Stimulated activated CD8-positive, alpha-beta memory T cell treated with anti-CD3 and anti-CD28 coated beads, Interleukin-2, amount 100 ng/mL, for 1 hour (primary cell): ENCODE measurements at regions not wholly inside any gene's neighbourhood (a gene's known extent, or its start where the extent isn't known, plus 50 kb on each side); places are given as distances from the start of the nearest gene placed in this dataset.

Source experiments
- DNase-seq, 2 donors: peaks; one replicate each; pipeline ENCODE4 v3.0.0-alpha.2; 2020; ENCODE audit warnings: low read depth in 2 of 2

DNA sequence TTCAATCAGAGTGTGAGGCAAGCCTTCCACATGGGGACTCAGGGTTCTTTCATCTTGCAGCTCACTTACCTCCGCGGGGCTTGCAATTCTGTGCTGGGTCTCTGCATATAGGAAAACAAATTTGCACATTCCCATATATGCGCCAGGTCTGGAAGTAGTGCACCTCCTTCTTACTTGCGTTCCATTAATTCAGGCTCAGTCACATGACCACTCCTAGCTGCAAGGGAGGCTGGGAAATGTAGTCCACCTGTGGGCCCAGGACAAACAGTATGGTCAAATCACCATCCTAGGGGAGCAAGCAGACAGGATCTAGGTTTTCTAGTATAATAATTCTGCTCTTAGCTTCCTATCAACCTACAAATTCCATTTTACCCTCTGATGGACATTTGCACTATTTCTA lies 160.4 kb downstream of the AACS start:
- no peak for DNase-seq

DNA sequence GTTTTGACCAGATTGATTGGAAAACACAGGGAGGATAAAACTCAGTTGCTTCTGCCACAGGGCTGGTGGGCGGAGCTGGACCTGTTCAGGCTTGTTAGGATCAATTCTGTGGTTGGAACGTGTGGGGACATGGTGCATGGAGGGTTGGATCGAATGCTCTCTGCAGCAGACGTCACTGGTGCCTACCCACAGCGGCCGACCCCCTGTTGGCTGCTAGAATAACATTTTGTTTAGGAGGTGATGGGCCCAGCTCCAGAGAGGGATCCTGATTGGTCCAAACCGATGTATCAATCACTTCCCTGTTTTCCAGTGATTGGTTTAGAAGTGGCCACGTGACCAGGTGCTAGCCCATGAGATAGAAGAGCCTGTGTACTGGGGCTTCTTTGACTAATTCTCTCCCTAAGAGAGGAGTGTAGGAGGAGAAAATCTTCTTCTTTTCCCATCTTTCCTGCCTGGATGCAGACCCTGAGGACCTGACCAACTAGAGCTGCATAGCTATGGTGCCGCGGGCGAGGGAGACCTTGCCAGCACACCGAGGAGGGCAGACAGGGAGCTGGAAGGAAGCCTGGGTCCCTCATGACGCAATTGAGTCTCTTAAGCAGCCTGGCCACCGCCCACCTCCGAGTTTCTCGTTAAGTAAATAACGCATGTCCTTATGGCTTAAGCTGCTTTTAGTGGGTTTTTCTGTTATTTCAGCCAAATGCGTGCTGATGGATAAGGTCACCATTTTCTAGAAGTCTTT lies 163.5 kb downstream of the AACS start:
- no peak for DNase-seq

DNA sequence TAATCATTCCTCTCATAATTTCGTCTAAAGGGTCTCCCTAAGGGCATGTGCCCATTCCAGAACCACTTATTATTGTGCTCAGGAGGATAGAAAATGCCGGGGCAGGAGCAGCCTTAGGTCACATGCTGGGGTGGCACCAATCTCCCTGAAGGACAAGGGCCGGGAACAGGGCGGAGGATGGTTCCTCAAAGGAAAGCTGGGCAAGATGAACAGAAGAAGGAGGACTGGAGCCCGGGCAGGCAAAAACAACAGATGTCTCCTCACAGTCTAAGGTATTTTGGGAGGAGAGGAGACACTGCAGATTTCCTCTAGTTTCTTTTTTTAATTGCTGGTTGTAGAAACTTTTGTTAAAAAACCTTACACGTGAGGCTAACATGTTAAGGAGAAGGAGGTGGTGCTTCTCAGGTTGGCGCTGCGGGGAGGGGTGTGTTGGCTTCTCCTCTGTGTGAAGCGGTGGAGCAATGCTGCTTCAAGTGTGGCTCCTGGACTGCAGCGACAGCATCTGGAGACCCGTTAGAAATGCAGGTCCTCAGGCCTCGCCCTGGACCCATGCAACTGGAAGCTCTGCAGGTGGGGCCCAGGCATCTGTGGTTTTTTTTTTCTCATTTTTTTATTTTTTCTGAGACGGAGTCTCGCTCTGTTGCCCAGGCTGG lies 164.8 kb downstream of the AACS start:
- DNase-seq = no peak

- DNase-seq = no peak
Measured at GRCh38 chr12:125233319-125233718, 168.1 kb downstream of the AACS start.

DNA sequence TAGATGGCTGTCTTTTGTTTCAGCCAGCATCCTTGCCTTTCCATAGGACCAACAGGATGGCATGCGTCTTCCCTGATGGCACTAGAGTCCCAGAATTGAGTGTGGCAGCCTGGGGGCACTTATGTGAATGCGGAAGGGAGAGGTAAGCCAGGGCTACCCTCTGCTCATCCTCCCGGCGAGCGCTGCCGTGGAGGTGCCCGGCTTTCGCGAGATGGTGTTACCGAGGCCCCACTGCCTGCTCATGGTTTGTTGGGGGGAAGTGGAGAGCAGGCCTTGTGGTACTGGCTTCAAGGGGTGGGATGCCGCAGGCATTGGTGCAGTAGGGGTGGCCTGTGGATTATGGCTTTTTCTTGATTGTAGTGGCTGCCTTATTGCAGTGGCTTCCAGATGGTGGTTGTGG lies 174.3 kb downstream of the AACS start:
- no peak for DNase-seq

DNA sequence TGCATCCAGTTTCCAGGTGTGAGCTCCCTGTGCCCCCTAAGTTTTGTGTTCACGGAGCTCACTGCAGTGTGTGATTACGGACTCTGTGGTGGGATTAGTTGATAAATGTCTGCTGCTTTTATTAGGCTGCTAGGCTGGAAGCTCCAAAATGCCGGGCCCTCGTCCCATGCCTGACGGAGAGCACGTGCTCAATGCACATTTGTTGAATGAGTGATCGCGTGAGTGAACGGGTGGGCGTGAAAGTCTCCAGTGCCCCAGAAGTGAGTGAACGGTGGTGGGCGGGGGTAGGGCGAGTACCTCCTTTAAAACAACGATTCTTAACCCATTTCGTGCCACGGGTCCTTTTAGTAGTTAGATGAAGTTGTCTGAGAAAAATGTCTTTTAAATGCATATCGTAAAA lies 175.5 kb downstream of the AACS start:
- no peak for DNase-seq

GRCh38 chr12:125243811-125244210 lies 178.6 kb downstream of the AACS start:
- DNase-seq = no peak

DNA sequence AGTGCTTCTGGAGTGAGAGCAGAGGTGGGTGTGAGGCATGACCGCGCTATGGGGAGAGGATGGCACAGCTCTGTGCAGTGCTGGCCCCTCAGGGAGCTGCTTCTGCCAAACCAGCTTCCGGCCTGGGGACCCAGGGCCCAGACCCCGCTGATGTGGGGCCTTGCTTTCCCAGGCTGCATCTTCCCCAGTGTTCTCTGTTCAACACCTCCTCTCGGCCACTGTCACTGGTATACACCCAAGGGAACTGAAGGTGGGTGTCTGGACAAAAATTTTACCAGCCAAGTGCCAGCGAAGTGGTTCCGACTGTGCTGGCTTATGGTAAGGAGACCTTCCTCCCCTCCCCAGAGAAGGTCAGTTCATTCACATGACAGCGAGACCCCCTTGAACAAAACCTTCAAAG lies 179.1 kb downstream of the AACS start:
- no peak for DNase-seq

DNA sequence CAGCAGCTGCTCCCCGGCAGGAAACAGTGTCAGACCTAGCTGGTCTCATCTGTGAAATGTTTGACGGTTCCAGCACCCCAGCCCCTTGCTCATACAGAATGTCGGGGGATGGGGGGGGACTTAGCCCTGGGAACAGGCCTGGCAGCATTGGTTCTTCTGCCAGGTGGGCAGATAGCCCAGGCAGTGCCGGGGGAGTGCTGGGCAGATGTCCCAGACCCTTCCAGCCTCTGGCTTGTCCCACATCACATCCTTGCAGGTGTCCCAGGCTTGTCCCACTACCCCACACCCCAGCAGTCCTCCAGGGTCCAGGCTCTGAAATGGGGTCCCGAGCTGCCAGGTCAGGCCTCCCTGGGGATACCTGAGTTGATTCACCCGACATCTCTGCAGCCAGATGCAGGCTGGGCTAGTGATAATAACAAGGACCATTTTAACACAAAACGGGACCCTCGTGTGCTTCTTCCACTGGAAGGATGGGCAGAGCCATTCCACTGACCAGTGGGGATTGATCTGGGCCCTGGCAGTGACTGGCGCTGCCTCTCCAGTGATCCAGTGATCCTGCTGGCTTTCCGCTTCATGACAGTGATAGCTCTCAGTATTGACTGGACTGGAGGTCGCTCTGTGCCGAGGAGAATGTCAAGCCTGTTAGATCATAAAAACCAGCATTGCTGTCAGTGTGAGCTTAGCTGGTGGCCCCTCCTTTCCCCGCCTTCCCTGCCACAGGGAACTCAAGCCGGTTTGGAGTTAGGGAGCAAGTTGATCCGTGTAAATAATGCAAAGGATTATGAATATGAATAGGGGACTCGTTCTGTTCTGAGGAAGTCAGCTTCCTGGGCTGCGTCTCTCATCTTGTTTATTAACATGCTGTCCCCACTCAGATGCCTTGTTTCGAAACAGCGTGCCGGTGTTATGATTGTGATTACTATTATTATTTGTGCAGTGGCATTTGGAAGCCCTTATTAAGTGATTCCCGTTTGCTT lies 180.6 kb downstream of the AACS start:
- no peak for DNase-seq

DNA sequence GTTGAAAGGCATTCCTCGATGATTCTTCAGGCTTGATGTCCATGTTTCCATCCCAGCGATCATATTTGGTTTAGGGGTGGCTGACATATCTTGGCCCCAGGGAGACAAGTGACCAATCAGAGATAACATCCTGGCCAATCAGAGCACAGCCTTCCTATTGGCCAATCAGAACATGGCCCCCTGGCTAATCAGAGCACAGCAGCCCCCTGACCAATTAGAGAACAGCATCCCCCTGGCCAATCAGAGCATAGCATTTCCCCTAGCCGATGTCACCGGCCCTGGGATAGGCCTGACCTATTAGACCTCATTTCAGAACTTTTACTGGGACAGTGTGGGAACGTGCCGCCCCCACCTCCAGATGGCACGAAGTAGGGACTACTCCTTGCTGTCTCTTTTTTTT lies 182.2 kb downstream of the AACS start:
- no peak for DNase-seq

DNA sequence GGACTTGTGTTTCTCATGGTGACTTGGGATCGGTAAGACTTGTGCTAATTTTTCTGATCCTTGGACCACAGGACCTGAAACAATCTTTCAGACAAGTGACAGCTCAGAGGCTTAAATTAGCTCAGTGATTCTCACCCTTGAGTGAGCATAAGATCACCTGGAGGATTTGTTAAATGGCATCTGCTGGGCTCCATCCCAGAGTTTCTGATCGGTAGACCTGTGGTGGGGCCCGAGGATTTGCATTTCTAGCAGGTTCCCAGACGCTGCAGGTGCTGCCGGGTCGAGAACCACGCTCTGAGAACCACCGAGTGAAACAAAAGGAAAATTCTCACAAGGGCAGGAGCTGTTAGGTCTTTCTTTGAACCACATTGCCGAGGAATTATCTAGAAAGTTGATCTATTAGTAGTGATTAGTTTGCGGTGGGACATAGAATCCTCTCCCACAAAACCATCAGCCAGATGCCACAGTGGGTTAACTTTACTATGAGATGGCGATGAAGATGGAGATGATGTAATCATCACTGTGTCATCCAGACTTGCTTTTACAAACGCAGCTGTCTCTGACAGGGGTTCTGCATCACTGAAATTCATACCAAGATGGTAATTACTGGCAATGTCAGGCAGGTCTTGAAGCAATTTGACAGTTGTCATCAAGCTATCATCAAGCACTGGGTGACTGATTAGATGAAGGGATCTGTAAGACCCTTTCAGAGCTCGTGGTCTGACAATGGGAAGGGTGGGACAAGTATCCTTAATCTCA lies 184.0 kb downstream of the AACS start:
- no peak for DNase-seq

- no peak for DNase-seq
Measured at GRCh38 chr12:125249932-125250331, 184.7 kb downstream of the AACS start.

- no peak for DNase-seq
Measured at GRCh38 chr12:125254236-125254635, 189.0 kb downstream of the AACS start.

DNA sequence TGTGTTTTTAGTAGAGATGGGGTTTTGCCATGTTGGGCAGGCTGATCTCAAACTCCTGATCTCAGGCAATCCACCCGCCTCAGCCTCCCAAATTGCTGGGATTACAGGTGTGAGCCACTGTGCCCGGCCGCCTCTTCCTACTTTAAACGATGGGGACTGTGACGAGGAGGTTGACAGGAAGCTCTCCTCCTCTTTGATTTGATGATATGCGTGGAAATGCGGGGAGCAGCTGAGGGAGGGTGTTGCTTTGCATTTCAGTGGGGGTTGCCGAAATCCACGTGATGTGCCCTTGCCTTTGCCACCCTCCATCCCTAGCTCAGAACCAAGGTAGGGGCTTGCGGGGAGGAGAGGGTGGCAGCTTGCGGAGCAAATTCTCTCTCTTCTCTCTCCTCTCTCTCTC lies 189.6 kb downstream of the AACS start:
- no peak for DNase-seq

- DNase-seq = no peak
Measured at GRCh38 chr12:125255935-125256633, 190.8 kb downstream of the AACS start.

- DNase-seq = no peak
Measured at GRCh38 chr12:125256634-125256936, 191.3 kb downstream of the AACS start.

DNA sequence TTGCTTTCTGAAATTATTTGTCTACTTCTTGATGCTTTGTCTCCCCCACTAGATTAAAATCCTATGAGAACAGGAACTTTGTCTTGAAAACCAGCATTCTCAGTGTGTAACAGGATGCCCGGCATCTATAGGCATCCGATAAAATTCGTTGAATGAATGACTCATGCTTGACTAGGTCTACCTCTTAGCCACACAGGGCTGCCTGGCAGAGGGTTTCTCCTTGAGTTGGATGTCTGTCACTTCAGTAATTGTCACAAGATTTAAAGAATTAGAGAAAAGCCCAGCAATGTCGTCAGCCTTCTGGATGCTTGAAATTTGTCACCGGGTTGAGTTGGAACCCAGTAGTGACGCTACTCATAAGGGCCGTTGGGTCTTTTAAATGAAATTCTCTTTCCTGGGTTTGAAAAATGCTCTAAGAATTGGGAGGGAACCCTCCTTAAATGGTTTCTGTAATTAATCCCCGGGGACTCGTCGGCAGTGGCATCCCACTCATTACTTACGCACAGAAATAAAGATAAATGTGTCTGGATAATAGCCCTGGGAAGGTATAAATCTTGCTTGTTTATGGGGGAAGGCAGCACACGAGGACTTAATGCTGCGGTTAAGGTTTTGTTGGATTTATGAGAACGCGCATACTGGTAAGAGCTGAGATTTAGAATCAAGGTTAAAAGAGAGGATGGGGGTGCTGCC lies 194.1 kb downstream of the AACS start:
- DNase-seq = no peak

GRCh38 chr12:125262851-125263250 lies 197.6 kb downstream of the AACS start:
- DNase-seq = no peak

- no peak for DNase-seq
Measured at GRCh38 chr12:125263385-125263784, 198.2 kb downstream of the AACS start.

- DNase-seq = no peak
Measured at GRCh38 chr12:125267114-125267513, 201.9 kb downstream of the AACS start.

DNA sequence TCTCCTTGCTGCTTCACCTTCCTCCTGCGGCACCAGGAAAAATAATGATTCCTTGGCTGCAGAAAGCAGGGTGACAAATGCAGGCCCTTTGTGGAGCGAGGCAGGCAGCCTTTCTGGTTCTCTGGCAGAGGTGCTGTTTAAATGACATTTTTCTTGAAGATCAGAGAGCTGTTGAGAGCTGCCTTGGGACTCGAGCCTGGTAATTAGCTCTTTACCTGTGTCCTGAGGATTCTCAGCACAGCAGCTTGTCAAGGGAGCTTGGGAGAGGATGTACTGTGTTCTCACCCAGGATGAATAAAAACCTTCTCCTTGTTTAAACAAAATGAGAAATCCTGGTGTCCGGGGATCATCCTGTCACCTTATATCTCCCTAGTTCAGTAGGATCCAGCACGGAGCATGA lies 204.0 kb downstream of the AACS start:
- DNase-seq = no peak
